H1 (cell line): ENCODE measurements at regions not wholly inside any gene's neighbourhood (a gene's known extent, or its start where the extent isn't known, plus 50 kb on each side); places are given as distances from the start of the nearest gene placed in this dataset.

Experiments
- CTCF ChIA-PET: fragments of 300-600 bp; sonication (Branson Sonifier 250); formaldehyde crosslinking; loops from one replicate; lab custom pipeline; 2021; ENCODE audit not compliant: partially characterized antibody; lab: Charles Lee
- POLR2A ChIA-PET: fragments of 300-600 bp; sonication (Branson Sonifier 250); formaldehyde crosslinking; loops from one replicate; lab custom pipeline; 2021; ENCODE audit warnings: inconsistent platforms; ENCODE audit not compliant: partially characterized antibody; lab: Charles Lee
- DNase-seq, 2 experiments: peaks; one replicate each; pipeline versions ENCODE4 v3.0.0 to v3.0.0-alpha.2; 2010 to 2022; ENCODE audit warnings: low spot score in 2 of 2, low read depth in 1 of 2, mixed read lengths in 1 of 2
- FAIRE-seq: peaks from 2 replicates; lab custom pipeline; 2011; peaks lifted over from hg19 to GRCh38; lab: Jason Lieb, UNC
- H2AFZ ChIP-seq: 2 replicates; pipeline ENCODE4 v1.8.1; 2012; ENCODE audit warnings: low read length, inconsistent platforms
- H2AK5ac ChIP-seq: 2 replicates; pipeline ENCODE4 v1.6.1; 2013; ENCODE audit warnings: low read depth, low read length
- H2BK120ac ChIP-seq: replicated peaks from 2 replicates; pipeline ENCODE3; 2013; ENCODE audit warnings: low read depth, low read length, inconsistent platforms
- H2BK12ac ChIP-seq: 2 replicates; pipeline ENCODE4 v1.6.1; 2013; ENCODE audit warnings: low read depth, low read length
- H2BK15ac ChIP-seq: 2 replicates; pipeline ENCODE4 v1.6.1; 2013; ENCODE audit warnings: low read length
- H2BK20ac ChIP-seq: 2 replicates; pipeline ENCODE4 v1.6.1; 2013; ENCODE audit warnings: low read length
- H2BK5ac ChIP-seq: 2 replicates; pipeline ENCODE4 v1.6.1; 2013; ENCODE audit warnings: low read depth, low read length
- H3K14ac ChIP-seq: 2 replicates; pipeline ENCODE4 v1.6.1; 2013; ENCODE audit warnings: inconsistent platforms; ENCODE audit not compliant: insufficient read length
- H3K18ac ChIP-seq: 2 replicates; pipeline ENCODE4 v1.6.1; 2013; ENCODE audit warnings: low read length; ENCODE audit errors: extremely low read depth
- H3K23ac ChIP-seq: 2 replicates; pipeline ENCODE4 v1.6.1; 2013; ENCODE audit warnings: inconsistent platforms; ENCODE audit not compliant: insufficient read length
- H3K23me2 ChIP-seq: 2 replicates; pipeline ENCODE4 v1.6.1; 2013; ENCODE audit warnings: low read depth, low read length
- H3K27ac ChIP-seq: 2 replicates; pipeline ENCODE4 v1.6.1; 2011; ENCODE audit warnings: low read depth, low read length, inconsistent platforms
- H3K27me3 ChIP-seq, 4 experiments: replicated peaks in 1 of 4; 1 replicate in 1 of 4; 2 replicates in 3 of 4; pipeline versions ENCODE4 v1.6.1 to v1.8.1; 2011 to 2013; ENCODE audit warnings: low read length in 3 of 4, mild to moderate bottlenecking in 3 of 4, inconsistent platforms in 2 of 4, mixed read lengths in 2 of 4, moderate library complexity in 1 of 4; ENCODE audit not compliant: control insufficient read depth in 3 of 4, insufficient read depth in 3 of 4; ENCODE audit errors: extremely low read depth in 1 of 4
- H3K36me3 ChIP-seq, 4 experiments: 2 replicates each; pipeline versions ENCODE4 v1.6.1 to v1.8.1; 2011 to 2013; ENCODE audit warnings: mild to moderate bottlenecking in 4 of 4, low read length in 3 of 4, moderate library complexity in 2 of 4, control low read depth in 1 of 4, inconsistent platforms in 1 of 4; ENCODE audit not compliant: insufficient read depth in 4 of 4, control insufficient read depth in 2 of 4
- H3K4ac ChIP-seq: replicated peaks from 2 replicates; pipeline ENCODE3; 2013; ENCODE audit warnings: low read length, low read depth, mixed read lengths, inconsistent platforms; ENCODE audit not compliant: insufficient read length
- H3K4me1 ChIP-seq, 4 experiments: replicated peaks in 1 of 4; 1 replicate in 1 of 4; 2 replicates in 3 of 4; pipeline versions ENCODE4 v1.6.1 to v1.8.1; 2011 to 2013; ENCODE audit warnings: low read length in 3 of 4, inconsistent platforms in 2 of 4, mixed read lengths in 1 of 4; ENCODE audit not compliant: insufficient read depth in 4 of 4, control insufficient read depth in 3 of 4
- H3K4me2 ChIP-seq, 2 experiments: 2 replicates each; pipeline versions ENCODE4 v1.6.1 to v1.8.1; 2011 to 2013; ENCODE audit warnings: low read depth in 2 of 2, low read length in 2 of 2, control low read depth in 1 of 2, inconsistent platforms in 1 of 2, mild to moderate bottlenecking in 1 of 2; ENCODE audit not compliant: insufficient read depth in 1 of 2
- H3K4me3 ChIP-seq, 4 experiments: fragments of 200-600, 300-600 bp in 1 of 4; sonication (generic), shearing (Covaris generic), sonication (Bioruptor Twin) in 1 of 4; 2 replicates each; pipeline versions ENCODE4 v1.5.1 to v1.8.1; 2011 to 2016; ENCODE audit warnings: low read length in 4 of 4, low read depth in 3 of 4, control low read depth in 2 of 4, inconsistent platforms in 2 of 4, mild to moderate bottlenecking in 2 of 4, mixed read lengths in 1 of 4, moderate library complexity in 1 of 4; ENCODE audit not compliant: insufficient read depth in 2 of 4; ENCODE audit errors: extremely low read depth in 1 of 4
- H3K56ac ChIP-seq: replicated peaks from 2 replicates; pipeline ENCODE3; 2013; ENCODE audit warnings: low read depth, mild to moderate bottlenecking, mixed read lengths, low read length, inconsistent platforms; ENCODE audit not compliant: insufficient read length
- H3K79me1 ChIP-seq: 2 replicates; pipeline ENCODE4 v1.6.1; 2013; ENCODE audit warnings: low read depth, low read length, control low read depth
- H3K79me2 ChIP-seq, 2 experiments: 2 replicates each; pipeline versions ENCODE4 v1.6.1 to v1.8.1; 2012 to 2013; ENCODE audit warnings: low read length in 2 of 2, mild to moderate bottlenecking in 2 of 2, inconsistent platforms in 1 of 2; ENCODE audit not compliant: insufficient read depth in 2 of 2, control insufficient read depth in 1 of 2
- H3K9ac ChIP-seq, 4 experiments: replicated peaks in 1 of 4; 1 replicate in 1 of 4; 2 replicates in 3 of 4; pipeline versions ENCODE4 v1.6.1 to v1.8.1; 2011 to 2013; ENCODE audit warnings: low read depth in 3 of 4, low read length in 3 of 4, control low read depth in 2 of 4, mild to moderate bottlenecking in 2 of 4, moderate library complexity in 2 of 4, inconsistent platforms in 1 of 4; ENCODE audit errors: extremely low read depth in 1 of 4
- H3K9me3 ChIP-seq, 2 experiments: 2 replicates each; pipeline versions ENCODE4 v1.6.1 to v1.8.1; 2012 to 2013; ENCODE audit warnings: mild to moderate bottlenecking in 2 of 2, moderate library complexity in 2 of 2, control low read depth in 1 of 2, inconsistent platforms in 1 of 2, low read depth in 1 of 2, low read length in 1 of 2, mixed read lengths in 1 of 2; ENCODE audit not compliant: insufficient read depth in 2 of 2
- H4K20me1 ChIP-seq, 2 experiments: replicated peaks in 1 of 2; 2 replicates each; pipeline versions ENCODE3 to v1.8.1; 2011 to 2013; ENCODE audit warnings: inconsistent platforms in 2 of 2, low read length in 2 of 2, mild to moderate bottlenecking in 1 of 2; ENCODE audit not compliant: insufficient read depth in 2 of 2, control insufficient read depth in 1 of 2
- H4K5ac ChIP-seq: 2 replicates; pipeline ENCODE4 v1.6.1; 2013; ENCODE audit warnings: low read length, low read depth, mixed read lengths, inconsistent platforms; ENCODE audit not compliant: insufficient read length
- H4K8ac ChIP-seq: 2 replicates; pipeline ENCODE4 v1.8.0; 2013; ENCODE audit warnings: mild to moderate bottlenecking, moderate library complexity, low read length, inconsistent platforms; ENCODE audit not compliant: insufficient read depth; ENCODE audit errors: extremely low read depth
- H4K91ac ChIP-seq: replicated peaks from 2 replicates; pipeline ENCODE3; 2013; ENCODE audit warnings: low read length, mixed read lengths, inconsistent platforms; ENCODE audit not compliant: insufficient read length
- CBX5 ChIP-seq: fragments of 300-800, 300-1000 bp; sonication (generic); IDR thresholded peaks from 2 replicates; pipeline ENCODE4 v1.7.1; 2016; ENCODE audit warnings: antibody characterized with exemption, low read length, low read depth
- EZH2 ChIP-seq: fragments of 200-600 bp; sonication (generic); IDR thresholded peaks from 2 replicates; pipeline ENCODE4 v1.7.1; 2012; ENCODE audit warnings: low read depth, mild to moderate bottlenecking, moderate library complexity, low read length, inconsistent platforms; ENCODE audit not compliant: severe bottlenecking
- POLR2A ChIP-seq, 2 experiments: IDR thresholded peaks; 1 replicate in 1 of 2; 2 replicates in 1 of 2; pipeline ENCODE4 v1.6.1; 2011; ENCODE audit warnings: low read depth in 2 of 2, low read length in 2 of 2, mild to moderate bottlenecking in 2 of 2; ENCODE audit errors: control extremely low read depth in 1 of 2
- RAD21 ChIP-seq, 2 experiments: IDR thresholded peaks in 1 of 2; conservative IDR thresholded peaks in 1 of 2; 2 replicates each; pipeline ENCODE4 v1.6.1; 2011; ENCODE audit warnings: low read depth in 2 of 2, low read length in 2 of 2, improper control_type of control experiment in 1 of 2, inconsistent platforms in 1 of 2, mild to moderate bottlenecking in 1 of 2, moderate library complexity in 1 of 2
- RNF2 ChIP-seq: fragments of 200-900, 300-1000 bp; sonication (generic); IDR thresholded peaks from 2 replicates; pipeline ENCODE4 v1.7.1; 2016; ENCODE audit warnings: borderline replicate concordance, low read depth, mild to moderate bottlenecking, antibody characterized with exemption, low read length; ENCODE audit not compliant: poor library complexity, severe bottlenecking; ENCODE audit errors: missing control alignments
- SAP30 ChIP-seq: fragments of 300-600 bp; sonication (generic); IDR thresholded peaks from 2 replicates; pipeline ENCODE4 v1.7.1; 2012; ENCODE audit warnings: low read length, moderate library complexity, mild to moderate bottlenecking, inconsistent platforms; ENCODE audit not compliant: insufficient read depth, insufficient replicate concordance
- SIN3A ChIP-seq, 2 experiments: IDR thresholded peaks in 1 of 2; conservative IDR thresholded peaks in 1 of 2; 2 replicates each; pipeline ENCODE4 v1.6.1; 2011 to 2012; ENCODE audit warnings: low read length in 2 of 2, improper control_type of control experiment in 1 of 2, low read depth in 1 of 2, mild to moderate bottlenecking in 1 of 2
- SIX5 ChIP-seq: IDR thresholded peaks from 2 replicates; pipeline ENCODE4 v1.6.1; 2011; ENCODE audit warnings: mild to moderate bottlenecking, low read depth, low read length
- SP4 ChIP-seq: IDR thresholded peaks from 2 replicates; pipeline ENCODE4 v1.6.1; 2012; ENCODE audit warnings: low read length, inconsistent platforms
- WGBS, 2 experiments: shearing (Covaris generic) in 1 of 2; methylation state at CpG; one replicate each; pipeline versions ENCODE4 v1.1.6 to v1.1.7; 2013 to 2015; ENCODE audit warnings: low lambda C conversion rate in 2 of 2, mixed read lengths in 2 of 2, inconsistent platforms in 1 of 2, low coverage in 1 of 2, missing lambda C conversion rate in 1 of 2; ENCODE audit not compliant: insufficient replicate concordance in 2 of 2, insufficient coverage in 1 of 2, insufficient read length in 1 of 2; ENCODE audit errors: extremely low coverage in 1 of 2, missing lambda C conversion rate in 1 of 2; 5-methylcytosine and 5-hydroxymethylcytosine counted together

DNA sequence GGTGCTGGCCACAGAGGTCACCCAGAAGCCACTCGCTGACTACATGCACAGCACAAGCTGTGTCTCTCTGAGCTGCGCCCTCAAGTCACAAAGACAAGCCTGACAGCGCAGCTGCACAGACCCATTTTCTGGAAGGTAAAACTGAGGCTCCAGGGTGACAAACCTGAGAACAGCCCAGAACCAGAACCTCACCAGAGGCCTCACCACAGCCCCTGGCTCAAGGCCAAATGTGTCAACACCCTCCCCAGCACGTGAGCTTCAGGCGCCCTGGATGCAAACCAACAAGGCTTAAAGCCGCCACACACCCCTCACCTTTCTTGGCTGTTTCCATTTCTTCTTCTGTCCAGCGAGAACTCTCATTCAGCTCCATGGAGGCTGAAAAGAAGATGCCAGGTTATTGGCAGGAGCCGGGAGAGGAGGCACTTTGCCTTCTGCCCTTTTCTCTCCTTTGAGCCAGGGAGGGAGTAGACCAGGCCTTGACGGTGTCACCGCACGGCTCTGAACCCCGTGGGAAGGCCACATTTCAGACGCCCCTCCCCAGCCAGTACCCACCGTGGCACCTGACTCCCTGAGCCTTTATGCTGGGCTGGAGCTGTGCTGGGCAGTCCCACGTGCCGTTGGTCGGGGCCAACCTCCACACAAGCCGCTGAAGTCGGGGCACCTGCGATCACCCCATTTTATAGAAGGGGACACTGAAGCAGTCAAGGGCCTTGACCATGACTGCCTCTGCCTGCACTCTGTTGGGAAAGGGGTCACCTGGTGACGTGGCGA is 103.1 kb downstream of the RFLNA start:
- H3K18ac ChIP-seq = no peak overlapping the region
- no peak for DNase-seq
- H3K36me3 ChIP-seq = peaks cover 7 to 20% (median 12%) of the 10 kb centered on the region in 4 experiments; a peak in 6 of 8 replicates
- peaks cover 2% of the 10 kb centered on the region; the same call in 1 of the 2 replicates for H3K79me1 ChIP-seq
- H2BK120ac ChIP-seq = no peak overlapping the region
- FAIRE-seq = no peak
- H2BK12ac ChIP-seq = no peak overlapping the region
- no peaks in the 10 kb centered on the region; a peak in 1 of 4 replicates for H3K79me2 ChIP-seq
- H2BK20ac ChIP-seq = no peak overlapping the region
- no peak overlapping the region for H3K14ac ChIP-seq
- no peak overlapping the region for H3K27ac ChIP-seq
- no peak overlapping the region for H3K4me3 ChIP-seq
- H3K27me3 ChIP-seq = no peaks in the 10 kb centered on the region
- H3K9ac ChIP-seq = no peak overlapping the region
- H3K4me1 ChIP-seq = peaks cover 0 to 13% (median 6%) of the 10 kb centered on the region in 4 experiments; a peak in 6 of 7 replicates
- POLR2A ChIA-PET = no interaction called here
- H4K5ac ChIP-seq = no peak overlapping the region
- CTCF ChIA-PET = interaction anchor here (0.6 to 5.4 kb wide), 16 partner anchors 10 to 469 kb away, joined by 3 to 60 read pairs (median 6); no protein-coding TSS in a partner anchor
- no peaks in the 10 kb centered on the region for H3K23me2 ChIP-seq
- no peak overlapping the region for H3K56ac ChIP-seq
- H2BK15ac ChIP-seq = no peak overlapping the region
- H2AFZ ChIP-seq = no peak overlapping the region
- peak overlapping the region; percentile 35; the same call in 1 of the 2 replicates for H2BK5ac ChIP-seq
- H2AK5ac ChIP-seq = no peak overlapping the region
- WGBS, 2 experiments = 95% methylated on average over 22 of the region's 22 CpGs; no CpG with 5 or more reads in 1 of the 2 experiments
- no peaks in the 10 kb centered on the region for H3K9me3 ChIP-seq
- no peak overlapping the region for H3K4ac ChIP-seq
- H4K8ac ChIP-seq = peak overlapping the region; percentile 17; the same call in 1 of the 2 replicates
- H3K4me2 ChIP-seq = no peak overlapping the region
- no peak overlapping the region for H4K91ac ChIP-seq
- TF ChIP-seq RNF2 (no peak), RAD21 (IDR thresholded peaks at IDR 0.05 in 1 of 2, conservative IDR thresholded peaks at IDR 0.05 in 1 of 2; ENCODE audit: low read depth in 2 of 2, low read length in 2 of 2) (no peak), SIX5 (no peak), POLR2A (IDR thresholded peaks at IDR 0.05; ENCODE audit: control extremely low read depth in 1 of 2, low read depth in 2 of 2, low read length in 2 of 2) (no peak), SAP30 (no peak), EZH2 (no peak), CBX5 (no peak), SP4 (no peak), SIN3A (conservative IDR thresholded peaks at IDR 0.05 in 1 of 2, IDR thresholded peaks at IDR 0.05 in 1 of 2; ENCODE audit: low read depth in 1 of 2, low read length in 2 of 2) (no peak)
- H3K23ac ChIP-seq = no peak overlapping the region
- peaks cover 9 to 14% of the 10 kb centered on the region in 2 experiments for H4K20me1 ChIP-seq
